Hepatocyte (in vitro differentiated cells): ENCODE measurements at regions not wholly inside any gene's neighbourhood (a gene's known extent, or its start where the extent isn't known, plus 50 kb on each side); places are given as distances from the start of the nearest gene placed in this dataset.
"Not testable (repeated sequence)": the region's sequence is repeated elsewhere in the genome, so short reads cannot be mapped to it uniquely, and the experiment has no call there.

Experiments used
- CTCF ChIP-seq: fragments of 200-600 bp; sonication (generic); IDR thresholded peaks from 2 replicates; pipeline ENCODE4 v1.5.1; 2016; ENCODE audit warnings: antibody characterized with exemption, mild to moderate bottlenecking; ENCODE audit not compliant: poor library complexity
- EZH2 ChIP-seq: fragments of 200-600 bp; sonication (generic); IDR thresholded peaks from 2 replicates; pipeline ENCODE4 v1.6.1; 2016; ENCODE audit warnings: antibody characterized with exemption, mild to moderate bottlenecking, borderline replicate concordance

DNA sequence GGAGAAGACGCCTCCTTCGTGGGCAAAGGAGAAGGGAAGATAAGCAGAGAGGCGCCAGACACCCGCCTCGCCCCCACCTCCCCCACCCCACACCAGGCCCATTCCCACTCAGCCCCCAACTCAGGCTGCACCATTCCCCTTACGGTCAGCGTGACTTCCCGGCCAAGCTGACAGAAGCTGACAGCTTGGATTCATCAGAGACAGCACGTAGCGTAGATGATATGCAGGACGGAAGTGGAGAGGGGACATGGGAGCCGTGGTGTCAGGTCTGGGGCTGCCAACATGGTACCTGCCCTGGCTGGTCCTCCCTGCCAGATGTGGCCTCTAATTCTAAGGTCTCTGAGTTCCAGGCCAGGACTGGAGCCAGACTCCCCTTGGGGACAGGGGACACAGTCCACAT lies 139.0 kb downstream of the TBC1D2B start:
- not testable (repeated sequence) for TF ChIP-seq CTCF, EZH2
